GM18861 (cell line): ENCODE measurements at regions not wholly inside any gene's neighbourhood (a gene's known extent, or its start where the extent isn't known, plus 50 kb on each side); places are given as distances from the start of the nearest gene placed in this dataset.
"Not testable (repeated sequence)": the region's sequence is repeated elsewhere in the genome, so short reads cannot be mapped to it uniquely, and the experiment has no call there.

Experiments used
- ATAC-seq: cut with Tn5 transposase; IDR thresholded peaks from one replicate; pipeline ENCODE4 v1.9.1; 2021; ENCODE audit not compliant: unreplicated experiment

GRCh38 chr17:21470422-21470821 lies 94.3 kb downstream of the KCNJ12 start:
- not testable (repeated sequence) for ATAC-seq

- ATAC-seq, result no peak
Measured at GRCh38 chr17:21470861-21471260, 94.7 kb downstream of the KCNJ12 start.

- ATAC-seq, result no peak
Measured at GRCh38 chr17:21474815-21475214, 98.7 kb downstream of the KCNJ12 start.

GRCh38 chr17:21475571-21475970 lies 99.4 kb downstream of the KCNJ12 start:
- no peak for ATAC-seq

- ATAC-seq, result no peak
Measured at GRCh38 chr17:21476867-21477266, 100.7 kb downstream of the KCNJ12 start.

- ATAC-seq, result no peak
Measured at GRCh38 chr17:21482189-21482865, 106.2 kb downstream of the KCNJ12 start.

GRCh38 chr17:21488043-21488442 lies 111.9 kb downstream of the KCNJ12 start:
- ATAC-seq, result not testable (repeated sequence)

GRCh38 chr17:21493993-21494392 lies 117.8 kb downstream of the KCNJ12 start:
- ATAC-seq, result no peak

- no peak for ATAC-seq
Measured at GRCh38 chr17:21495281-21495680, 119.1 kb downstream of the KCNJ12 start.

GRCh38 chr17:21500064-21500463 lies 123.9 kb downstream of the KCNJ12 start:
- no peak for ATAC-seq

- not testable (repeated sequence) for ATAC-seq
Measured at GRCh38 chr17:21501927-21502700, 126.0 kb downstream of the KCNJ12 start.

GRCh38 chr17:21505819-21506815 lies 130.0 kb downstream of the KCNJ12 start:
- no peak for ATAC-seq

GRCh38 chr17:21507806-21508205 lies 131.6 kb downstream of the KCNJ12 start:
- ATAC-seq, result not testable (repeated sequence)

GRCh38 chr17:21508211-21508610 lies 132.1 kb downstream of the KCNJ12 start:
- ATAC-seq, result no peak

GRCh38 chr17:21509356-21509755 lies 133.2 kb downstream of the KCNJ12 start:
- ATAC-seq, result not testable (repeated sequence)

GRCh38 chr17:21510686-21511362 lies 134.7 kb downstream of the KCNJ12 start:
- no peak for ATAC-seq

- ATAC-seq, result peak; percentile 51
Measured at GRCh38 chr17:21511363-21512195, 135.4 kb downstream of the KCNJ12 start.

- no peak for ATAC-seq
Measured at GRCh38 chr17:21512307-21513011, 136.3 kb downstream of the KCNJ12 start.

GRCh38 chr17:21513012-21513570 lies 136.9 kb downstream of the KCNJ12 start:
- no peak for ATAC-seq
